ENCODE measurements at regions not wholly inside any gene's neighbourhood (a gene's known extent, or its start where the extent isn't known, plus 50 kb on each side); places are given as distances from the start of the nearest gene placed in this dataset.
"Not testable (repeated sequence)": the region's sequence is repeated elsewhere in the genome, so short reads cannot be mapped to it uniquely, and the experiment has no call there.

GRCh38 chr2:51290725-51291124 is 258.8 kb upstream of the NRXN1 start:
- Mint-ChIP-seq H3K36me3 (ENCODE audit: low read depth) (no peaks in the 10 kb centered on the region), H3K27me3 (no peaks in the 10 kb centered on the region), H3K27ac (no peak overlapping the region), H3K4me1 (ENCODE audit: low read depth) (no peaks in the 10 kb centered on the region), H3K4me3 (no peak overlapping the region), H3K9me3 (peaks cover 10% of the 10 kb centered on the region)
- TF ChIP-seq CTCF (IDR thresholded peaks at IDR 0.05): no peak
- ATAC-seq: no peak
- intact Hi-C loops (cut with micrococcal nuclease): no loop called here
- ChIA-PET CTCF (no interaction called here), POLR2A (no interaction called here)
- no peak for DNase-seq

DNA sequence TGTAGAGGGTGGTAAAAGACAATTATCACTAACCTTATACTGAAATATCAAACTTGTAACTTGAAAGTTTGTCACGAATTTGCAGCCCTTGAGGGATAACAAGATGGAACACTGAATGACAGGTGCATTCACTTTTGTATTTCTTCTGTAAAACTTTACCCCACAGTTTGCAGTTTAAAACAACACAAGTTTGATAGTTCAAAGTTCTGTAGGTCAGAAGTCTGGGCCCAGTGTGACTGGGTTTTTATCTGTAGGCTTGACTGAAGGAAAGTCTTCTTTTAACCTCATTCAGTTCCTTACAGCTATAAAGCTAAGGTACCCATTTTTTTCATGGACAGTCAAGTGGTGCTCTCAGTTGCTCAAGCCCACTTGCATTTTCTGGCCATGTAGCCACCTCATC is 257.1 kb upstream of the NRXN1 start:
- ChIA-PET POLR2A (no interaction called here), CTCF (no interaction called here)
- Mint-ChIP-seq H3K4me3 (no peak overlapping the region), H3K27me3 (no peaks in the 10 kb centered on the region), H3K9me3 (peaks cover 12% of the 10 kb centered on the region), H3K27ac (no peak overlapping the region), H3K4me1 (ENCODE audit: low read depth) (no peaks in the 10 kb centered on the region), H3K36me3 (ENCODE audit: low read depth) (no peaks in the 10 kb centered on the region)
- intact Hi-C loops (cut with micrococcal nuclease): no loop called here
- DNase-seq (no peak), ATAC-seq (no peak)
- TF ChIP-seq CTCF (IDR thresholded peaks at IDR 0.05): no peak

DNA sequence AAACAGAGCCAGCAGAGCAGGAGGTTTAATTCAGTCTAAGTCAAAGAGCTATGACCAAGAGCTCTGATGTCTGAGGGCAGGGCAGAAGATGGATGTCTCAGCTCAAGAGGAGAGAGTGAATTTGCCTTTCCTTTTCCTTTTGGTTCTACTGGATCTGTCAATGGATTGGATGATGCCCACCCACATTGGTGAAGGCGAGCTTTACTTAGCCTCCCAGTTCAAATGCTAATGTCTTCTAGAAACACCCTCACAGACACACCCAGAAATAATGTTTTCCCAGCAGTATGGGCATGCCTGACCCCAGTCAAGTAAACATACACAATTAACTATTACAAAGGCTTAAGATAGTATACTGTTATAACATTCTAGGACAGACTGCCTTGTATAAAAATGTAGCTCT is 236.3 kb upstream of the NRXN1 start:
- intact Hi-C loops (cut with micrococcal nuclease): no loop called here
- Mint-ChIP-seq H3K27ac (no peak overlapping the region), H3K4me3 (no peak overlapping the region), H3K36me3 (ENCODE audit: low read depth) (no peaks in the 10 kb centered on the region), H3K4me1 (ENCODE audit: low read depth) (no peaks in the 10 kb centered on the region), H3K27me3 (no peaks in the 10 kb centered on the region), H3K9me3 (peaks cover 8% of the 10 kb centered on the region)
- ATAC-seq: no peak
- ChIA-PET POLR2A (no interaction called here), CTCF (no interaction called here)
- TF ChIP-seq CTCF (IDR thresholded peaks at IDR 0.05): no peak
- no peak for DNase-seq

GRCh38 chr2:51265539-51265938 is 233.6 kb upstream of the NRXN1 start:
- ATAC-seq (no peak), DNase-seq (no peak)
- TF ChIP-seq CTCF (IDR thresholded peaks at IDR 0.05): no peak
- CTCF ChIA-PET: no interaction called here
- intact Hi-C loops (cut with micrococcal nuclease): no loop called here
- Mint-ChIP-seq H3K27ac (no peak overlapping the region), H3K36me3 (ENCODE audit: low read depth) (no peaks in the 10 kb centered on the region), H3K4me1 (ENCODE audit: low read depth) (no peaks in the 10 kb centered on the region), H3K27me3 (no peaks in the 10 kb centered on the region), H3K9me3 (peaks cover 9% of the 10 kb centered on the region), H3K4me3 (no peak overlapping the region)
- POLR2A ChIA-PET: no interaction called here

DNA sequence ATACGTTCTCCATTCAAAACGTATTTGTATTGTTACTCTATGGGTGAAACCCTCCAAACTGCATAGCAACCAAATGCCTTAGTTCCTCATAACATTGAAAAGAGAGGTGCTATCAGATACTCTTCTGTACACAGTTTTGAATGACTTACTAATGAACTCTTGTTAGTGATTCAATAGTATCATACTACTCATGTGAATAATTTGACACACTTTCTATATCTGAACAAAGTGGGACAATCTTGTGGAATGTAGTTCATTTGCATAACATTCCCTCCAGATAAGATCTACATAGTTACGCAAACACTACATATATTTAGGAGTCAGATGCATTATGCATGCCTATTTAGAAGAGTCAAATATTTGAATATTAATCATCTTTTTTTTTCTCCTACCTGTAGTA is 232.0 kb upstream of the NRXN1 start:
- Mint-ChIP-seq H3K27me3 (no peaks in the 10 kb centered on the region), H3K4me3 (no peak overlapping the region), H3K27ac (no peak overlapping the region), H3K9me3 (peaks cover 9% of the 10 kb centered on the region), H3K36me3 (ENCODE audit: low read depth) (no peaks in the 10 kb centered on the region), H3K4me1 (ENCODE audit: low read depth) (no peaks in the 10 kb centered on the region)
- POLR2A ChIA-PET: no interaction called here
- CTCF ChIA-PET: no interaction called here
- DNase-seq (no peak), ATAC-seq (no peak)
- no peak for TF ChIP-seq CTCF (IDR thresholded peaks at IDR 0.05)
- intact Hi-C loops (cut with micrococcal nuclease): no loop called here

GRCh38 chr2:51263101-51263500 is 231.2 kb upstream of the NRXN1 start:
- POLR2A ChIA-PET; intact Hi-C loops (cut with micrococcal nuclease); CTCF ChIA-PET; H3K4me3 Mint-ChIP-seq; H3K27ac Mint-ChIP-seq; H3K9me3 Mint-ChIP-seq; H3K4me1 Mint-ChIP-seq (ENCODE audit: low read depth); DNase-seq; H3K36me3 Mint-ChIP-seq (ENCODE audit: low read depth); ATAC-seq; H3K27me3 Mint-ChIP-seq: not testable (repeated sequence)
